Lung (tissue), 11 donors: ENCODE measurements at regions not wholly inside any gene's neighbourhood (a gene's known extent, or its start where the extent isn't known, plus 50 kb on each side); places are given as distances from the start of the nearest gene placed in this dataset.

Experiments
- ATAC-seq: fragments of 200-7000 bp; cut with Tn5 transposase; one replicate; pipeline ENCODE4 v1.9.1; 2020; ENCODE audit warnings: moderate number of reproducible peaks; ENCODE audit not compliant: insufficient read depth, low FRiP score
- DNase-seq, 3 donors: peaks; one replicate each; pipeline ENCODE4 v3.0.0-alpha.2; 2013 to 2017
- H3K27ac ChIP-seq, 2 donors: one replicate each; pipeline ENCODE4 v1.5.1; 2013; ENCODE audit warnings: mild to moderate bottlenecking in 2 of 2, moderate library complexity in 2 of 2, control low read depth in 1 of 2, inconsistent platforms in 1 of 2, low read depth in 1 of 2, low read length in 1 of 2
- H3K27me3 ChIP-seq, 3 donors: one replicate each; pipeline ENCODE4 v1.5.1; 2013; ENCODE audit warnings: low read length in 2 of 3; ENCODE audit not compliant: control insufficient read depth in 3 of 3, insufficient read depth in 3 of 3
- H3K36me3 ChIP-seq, 4 donors: one replicate each; pipeline ENCODE4 v1.5.1; 2013; ENCODE audit warnings: low read length in 4 of 4, mild to moderate bottlenecking in 1 of 4, moderate library complexity in 1 of 4; ENCODE audit not compliant: control insufficient read depth in 4 of 4, insufficient read depth in 4 of 4
- H3K4me1 ChIP-seq, 5 donors: one replicate each; pipeline ENCODE4 v1.5.1; 2013; ENCODE audit warnings: low read length in 5 of 5, mild to moderate bottlenecking in 2 of 5, moderate library complexity in 1 of 5; ENCODE audit not compliant: control insufficient read depth in 5 of 5, insufficient read depth in 5 of 5
- H3K4me3 ChIP-seq: one replicate; pipeline ENCODE4 v1.5.1; 2013; ENCODE audit warnings: mild to moderate bottlenecking, control low read depth, moderate library complexity
- H3K9ac ChIP-seq, 2 donors: one replicate each; pipeline ENCODE4 v1.5.1; 2013; ENCODE audit warnings: low read length in 2 of 2, control low read depth in 1 of 2; ENCODE audit not compliant: insufficient read depth in 1 of 2
- H3K9me3 ChIP-seq, 4 donors: one replicate each; pipeline ENCODE4 v1.5.1; 2013; ENCODE audit warnings: low read length in 3 of 4, mild to moderate bottlenecking in 1 of 4, moderate library complexity in 1 of 4; ENCODE audit not compliant: control insufficient read depth in 4 of 4, insufficient read depth in 3 of 4
- WGBS, 2 donors: extraction: QIAGEN DNeasy Blood & Tissue Kit; methylation state at CpG; one replicate each; pipeline ENCODE4 v1.1.7; 2013; 5-methylcytosine and 5-hydroxymethylcytosine counted together
- TF ChIP-seq, protein P1 (sequence below): IDR thresholded peaks from 2 replicates; pipeline ENCODE4 v1.5.1; 2012; ENCODE audit warnings: mild to moderate bottlenecking; ENCODE audit errors: control extremely low read depth, extremely low read depth
- donor health status: control.
- donor health status: control.
- donor health status: Bipolar disorder and iron deficiency.
- donor health status: healthy.
- donor health status: DM: yes; HTN: yes; CAD: no.

DNA sequence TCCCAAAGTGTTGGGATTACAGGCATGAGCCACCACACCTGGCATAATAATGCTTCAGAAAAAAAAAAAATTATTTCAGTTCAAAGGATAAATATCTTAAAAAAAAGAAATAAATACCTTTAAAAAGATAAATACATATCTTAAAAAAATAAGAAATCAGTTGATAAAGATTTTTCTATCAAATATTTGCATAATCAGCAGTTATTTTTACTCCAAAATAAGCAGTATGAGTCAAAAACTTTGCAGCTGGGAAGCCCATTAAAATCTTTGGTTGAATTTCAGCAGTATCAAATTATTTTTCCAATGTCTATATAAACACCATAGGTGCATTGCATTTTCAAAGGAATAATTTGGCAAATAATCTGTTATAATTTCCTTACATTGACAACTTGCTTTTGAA, 202.5 kb downstream of the KBTBD8 start:
- no peaks in the 10 kb centered on the region for H3K27me3 ChIP-seq
- ATAC-seq = no peak
- H3K36me3 ChIP-seq = no peaks in the 10 kb centered on the region
- H3K4me1 ChIP-seq = no peaks in the 10 kb centered on the region
- no peak overlapping the region for H3K9ac ChIP-seq
- no peaks in the 10 kb centered on the region for H3K9me3 ChIP-seq
- TF ChIP-seq, protein P1, sequence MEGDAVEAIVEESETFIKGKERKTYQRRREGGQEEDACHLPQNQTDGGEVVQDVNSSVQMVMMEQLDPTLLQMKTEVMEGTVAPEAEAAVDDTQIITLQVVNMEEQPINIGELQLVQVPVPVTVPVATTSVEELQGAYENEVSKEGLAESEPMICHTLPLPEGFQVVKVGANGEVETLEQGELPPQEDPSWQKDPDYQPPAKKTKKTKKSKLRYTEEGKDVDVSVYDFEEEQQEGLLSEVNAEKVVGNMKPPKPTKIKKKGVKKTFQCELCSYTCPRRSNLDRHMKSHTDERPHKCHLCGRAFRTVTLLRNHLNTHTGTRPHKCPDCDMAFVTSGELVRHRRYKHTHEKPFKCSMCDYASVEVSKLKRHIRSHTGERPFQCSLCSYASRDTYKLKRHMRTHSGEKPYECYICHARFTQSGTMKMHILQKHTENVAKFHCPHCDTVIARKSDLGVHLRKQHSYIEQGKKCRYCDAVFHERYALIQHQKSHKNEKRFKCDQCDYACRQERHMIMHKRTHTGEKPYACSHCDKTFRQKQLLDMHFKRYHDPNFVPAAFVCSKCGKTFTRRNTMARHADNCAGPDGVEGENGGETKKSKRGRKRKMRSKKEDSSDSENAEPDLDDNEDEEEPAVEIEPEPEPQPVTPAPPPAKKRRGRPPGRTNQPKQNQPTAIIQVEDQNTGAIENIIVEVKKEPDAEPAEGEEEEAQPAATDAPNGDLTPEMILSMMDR = no peak
- DNase-seq = no peak
- H3K27ac ChIP-seq = no peak overlapping the region
- no peak overlapping the region for H3K4me3 ChIP-seq

DNA sequence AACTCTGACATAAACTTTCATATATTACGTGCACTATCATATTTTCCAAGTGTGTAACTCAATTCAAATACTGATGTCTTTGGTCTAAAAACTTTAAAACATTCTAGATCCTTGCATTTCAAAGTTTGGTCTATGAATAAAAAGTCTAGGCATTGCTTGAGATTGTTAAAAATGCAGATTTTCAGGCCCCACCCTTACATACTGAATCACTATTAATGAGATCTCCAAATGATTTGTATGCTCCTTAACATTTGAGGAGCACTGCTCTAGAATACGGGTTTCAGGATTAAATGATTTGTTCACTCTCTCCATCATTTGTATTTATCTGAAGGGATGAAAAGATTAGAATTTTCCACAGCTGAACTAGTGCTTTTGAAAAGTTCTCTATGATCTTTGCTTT, 202.9 kb downstream of the KBTBD8 start:
- no peak overlapping the region for H3K4me3 ChIP-seq
- H3K36me3 ChIP-seq = no peaks in the 10 kb centered on the region
- ATAC-seq (no peak), DNase-seq (no peak)
- no peaks in the 10 kb centered on the region for H3K9me3 ChIP-seq
- no peaks in the 10 kb centered on the region for H3K27me3 ChIP-seq
- TF ChIP-seq, protein P1 = no peak
- WGBS, 2 donors = 91 to 92% methylated on average over 2 of the region's 2 CpGs
- H3K4me1 ChIP-seq = no peaks in the 10 kb centered on the region
- H3K9ac ChIP-seq = no peak overlapping the region
- no peak overlapping the region for H3K27ac ChIP-seq

DNA sequence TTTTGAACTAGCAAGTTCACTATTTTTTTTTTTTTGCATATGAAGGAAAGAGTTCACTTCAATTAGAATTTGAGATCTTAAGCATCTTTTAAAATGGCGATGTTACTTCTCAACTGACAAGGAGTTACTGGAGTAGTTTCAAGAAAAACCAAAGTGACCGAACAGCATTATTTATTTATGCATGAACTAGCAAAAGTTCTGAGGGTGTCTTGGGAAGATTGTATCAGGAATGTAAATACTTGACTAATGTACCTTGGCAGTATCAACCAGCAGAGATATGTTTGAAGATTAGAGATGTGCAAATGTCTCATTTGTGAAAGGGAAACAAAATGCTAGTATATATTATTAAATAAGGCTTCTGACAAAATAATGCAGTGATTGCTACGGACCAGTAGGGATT, 203.9 kb downstream of the KBTBD8 start:
- Histone ChIP-seq H3K4me1 (no peaks in the 10 kb centered on the region), H3K36me3 (no peaks in the 10 kb centered on the region), H3K27me3 (no peaks in the 10 kb centered on the region), H3K27ac (no peak overlapping the region), H3K9ac (no peak overlapping the region), H3K9me3 (no peaks in the 10 kb centered on the region), H3K4me3 (no peak overlapping the region)
- ATAC-seq = no peak
- 62 to 78% methylated on average over 3 of the region's 3 CpGs for WGBS, 2 donors
- TF ChIP-seq, protein P1 = no peak
- no peak for DNase-seq

DNA sequence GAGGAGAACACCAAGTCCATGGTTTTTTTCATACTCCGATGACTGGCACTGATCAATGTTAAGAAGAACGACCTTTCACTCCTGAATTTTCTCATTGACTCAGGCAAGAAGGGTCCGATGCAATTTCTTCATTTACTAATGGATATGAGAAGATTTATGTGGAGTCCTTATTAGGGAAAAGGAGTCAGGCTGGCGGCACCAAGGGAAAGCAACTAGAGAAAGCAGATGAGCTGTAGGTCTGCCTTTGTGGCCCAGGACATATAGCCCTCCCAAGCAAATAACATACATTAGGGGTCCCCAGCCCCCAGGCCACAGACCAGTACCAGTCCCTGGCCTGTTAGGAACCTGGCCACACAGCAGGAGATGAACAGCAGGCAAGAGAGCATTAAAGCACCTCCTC, 206.8 kb downstream of the KBTBD8 start:
- Histone ChIP-seq H3K9ac (no peak overlapping the region), H3K9me3 (no peaks in the 10 kb centered on the region), H3K4me1 (no peaks in the 10 kb centered on the region), H3K36me3 (no peaks in the 10 kb centered on the region), H3K27me3 (peaks cover 0 to 4% (median 0%) of the 10 kb centered on the region in 3 donors), H3K27ac (no peak overlapping the region), H3K4me3 (no peak overlapping the region)
- 86 to 90% methylated on average over 4 of the region's 4 CpGs for WGBS, 2 donors
- TF ChIP-seq, protein P1 = no peak
- no peak for ATAC-seq
- no peak for DNase-seq
